SK-N-SH (cell line): ENCODE measurements at regions not wholly inside any gene's neighbourhood (a gene's known extent, or its start where the extent isn't known, plus 50 kb on each side); places are given as distances from the start of the nearest gene placed in this dataset.

ENCODE experiments used
- POLR2AphosphoS5 ChIP-seq: IDR thresholded peaks from 2 replicates; pipeline ENCODE4 v1.6.1; 2012; ENCODE audit warnings: low read depth, low read length
- RFX5 ChIP-seq: IDR thresholded peaks from 2 replicates; pipeline ENCODE4 v1.6.1; 2012; ENCODE audit warnings: mild to moderate bottlenecking, improper control_type of control experiment, low read length
- SMC3 ChIP-seq: IDR thresholded peaks from 2 replicates; pipeline ENCODE4 v1.6.1; 2012; ENCODE audit warnings: low read depth, low read length, improper control_type of control experiment
- USF2 ChIP-seq: fragments of 150-350 bp; IDR thresholded peaks from 2 replicates; pipeline ENCODE4 v1.6.1; 2017; ENCODE audit warnings: antibody characterized with exemption, low read length, low read depth, borderline replicate concordance

GRCh38 chr1:36731226-36732014, 248.7 kb upstream of the CSF3R start:
- TF ChIP-seq SMC3 (no peak), USF2 (no peak), RFX5 (no peak), POLR2AphosphoS5 (no peak)
